ENCODE measurements at regions not wholly inside any gene's neighbourhood (a gene's known extent, or its start where the extent isn't known, plus 50 kb on each side); places are given as distances from the start of the nearest gene placed in this dataset.

- no peak for DNase-seq
Observed at GRCh38 chr2:66382091-66382490, 52.8 kb upstream of the MEIS1 start.

GRCh38 chr2:66379473-66379872, 55.5 kb upstream of the MEIS1 start:
- no peak for DNase-seq

- no peak for DNase-seq
Observed at GRCh38 chr2:66377832-66378231, 57.1 kb upstream of the MEIS1 start.

GRCh38 chr2:66370824-66371223, 64.1 kb upstream of the MEIS1 start:
- no peak for DNase-seq

- no peak for DNase-seq
Observed at GRCh38 chr2:66366619-66367018, 68.3 kb upstream of the MEIS1 start.

GRCh38 chr2:66364495-66365333, 70.2 kb upstream of the MEIS1 start:
- no peak for DNase-seq

- no peak for DNase-seq
Observed at GRCh38 chr2:66362701-66363100, 72.2 kb upstream of the MEIS1 start.

- no peak for DNase-seq
Observed at GRCh38 chr2:66346231-66346664, 88.7 kb upstream of the MEIS1 start.

- no peak for DNase-seq
Observed at GRCh38 chr2:66344087-66344663, 90.8 kb upstream of the MEIS1 start.

- no peak for DNase-seq
Observed at GRCh38 chr2:66343259-66343658, 91.7 kb upstream of the MEIS1 start.

- DNase-seq, result no peak
Observed at GRCh38 chr2:66340521-66340920, 94.4 kb upstream of the MEIS1 start.

- no peak for DNase-seq
Observed at GRCh38 chr2:66334237-66335029, 100.5 kb upstream of the MEIS1 start.

GRCh38 chr2:66331176-66331575, 103.7 kb upstream of the MEIS1 start:
- DNase-seq, result no peak

- no peak for DNase-seq
Observed at GRCh38 chr2:66329081-66329605, 105.8 kb upstream of the MEIS1 start.

GRCh38 chr2:66327066-66327740, 107.7 kb upstream of the MEIS1 start:
- DNase-seq, result no peak

GRCh38 chr2:66324909-66325528, 109.9 kb upstream of the MEIS1 start:
- no peak for DNase-seq

GRCh38 chr2:66324356-66324755, 110.6 kb upstream of the MEIS1 start:
- no peak for DNase-seq

- no peak for DNase-seq
Observed at GRCh38 chr2:66323406-66323805, 111.5 kb upstream of the MEIS1 start.

GRCh38 chr2:66322506-66323260, 112.2 kb upstream of the MEIS1 start:
- no peak for DNase-seq

- DNase-seq, result no peak
Observed at GRCh38 chr2:66318009-66318561, 116.8 kb upstream of the MEIS1 start.

- DNase-seq, result no peak
Observed at GRCh38 chr2:66317268-66317890, 117.5 kb upstream of the MEIS1 start.
